ENCODE measurements at regions not wholly inside any gene's neighbourhood (a gene's known extent, or its start where the extent isn't known, plus 50 kb on each side); places are given as distances from the start of the nearest gene placed in this dataset.
"Not testable (repeated sequence)": the region's sequence is repeated elsewhere in the genome, so short reads cannot be mapped to it uniquely, and the experiment has no call there.

DNA sequence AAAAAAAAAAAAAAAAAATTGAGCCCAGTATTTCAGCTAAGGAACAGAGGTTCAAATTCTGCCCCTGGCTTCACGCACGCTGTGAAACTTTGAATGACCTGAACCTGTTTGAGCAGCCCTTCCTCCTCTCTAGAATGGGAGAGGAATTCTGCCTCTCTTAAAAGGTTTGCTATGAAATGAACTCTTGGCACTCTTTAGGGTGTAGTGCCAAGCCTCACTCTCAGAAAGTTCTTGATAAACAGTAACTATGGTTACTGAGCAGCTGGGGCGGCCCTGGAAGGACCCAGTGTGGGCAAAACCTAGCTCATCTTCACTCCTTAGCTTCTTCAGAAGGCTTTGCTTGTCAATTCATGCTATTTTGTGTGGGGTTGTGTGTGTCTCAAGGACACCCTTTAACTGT is 73.7 kb downstream of the GEMIN8 start:
- DNase-seq: peak; percentile 0

DNA sequence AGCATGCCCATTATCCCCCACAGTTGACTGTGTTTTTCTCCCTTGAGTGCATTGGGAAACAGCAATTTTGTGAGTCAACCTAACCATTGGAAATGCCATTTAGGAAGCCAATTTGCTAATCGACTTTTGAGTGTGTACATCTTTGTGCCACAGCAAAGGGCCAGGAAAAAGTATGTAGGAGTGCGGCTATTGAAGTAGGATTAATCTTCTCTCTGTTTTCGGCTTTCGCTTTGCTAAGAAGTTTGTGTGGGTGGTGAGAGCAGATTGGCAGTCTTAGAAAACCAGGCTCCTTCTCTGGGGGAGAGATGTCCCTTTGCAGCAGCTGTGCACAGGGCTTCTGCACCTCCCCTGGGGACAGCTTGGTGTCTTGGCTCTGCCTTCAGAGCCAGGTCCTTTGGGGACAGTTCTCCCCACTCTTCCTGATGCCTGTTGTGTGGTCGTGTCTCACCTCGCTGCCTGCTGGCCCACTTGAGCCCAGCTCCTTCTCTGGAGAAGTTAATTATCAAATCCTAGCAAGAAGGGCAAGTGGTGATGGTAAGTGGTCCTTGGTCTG is 74.5 kb downstream of the GEMIN8 start:
- peak; percentile 27 for DNase-seq

DNA sequence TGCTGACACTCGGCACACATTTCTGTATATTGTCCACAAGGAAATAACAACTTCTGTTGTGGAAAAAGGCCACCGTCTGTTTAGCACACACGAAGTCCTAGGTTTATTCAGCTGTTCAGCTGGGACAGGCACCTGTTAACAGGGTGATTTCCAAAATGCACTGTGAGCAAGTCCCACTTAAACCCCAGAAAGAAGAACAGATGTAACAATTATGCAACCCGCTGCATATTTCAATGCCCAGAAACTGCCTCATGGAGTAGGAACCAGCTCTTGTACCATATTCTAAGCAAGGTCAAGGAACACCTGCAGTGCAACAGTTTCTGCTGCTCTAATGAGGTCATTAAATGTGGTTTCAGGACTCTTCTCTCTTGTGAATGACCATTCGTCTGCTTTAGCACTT is 77.1 kb downstream of the GEMIN8 start:
- no peak for DNase-seq

DNA sequence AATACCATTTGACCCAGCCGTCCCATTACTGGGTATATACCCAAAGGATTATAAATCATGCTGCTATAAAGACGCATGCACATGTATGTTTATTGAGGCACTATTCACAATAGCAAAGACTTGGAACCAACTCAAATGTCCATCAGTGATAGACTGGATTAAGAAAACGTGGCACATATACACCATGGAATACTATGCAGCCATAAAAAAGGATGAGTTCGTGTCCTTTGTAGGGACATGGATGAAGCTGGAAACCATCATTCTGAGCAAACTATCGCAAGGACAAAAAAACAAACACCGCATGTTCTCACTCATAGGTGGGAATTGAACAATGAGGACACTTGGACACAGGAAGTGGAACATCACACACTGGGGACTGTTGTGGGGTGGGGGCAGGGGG is 83.5 kb downstream of the GEMIN8 start:
- not testable (repeated sequence) for DNase-seq

DNA sequence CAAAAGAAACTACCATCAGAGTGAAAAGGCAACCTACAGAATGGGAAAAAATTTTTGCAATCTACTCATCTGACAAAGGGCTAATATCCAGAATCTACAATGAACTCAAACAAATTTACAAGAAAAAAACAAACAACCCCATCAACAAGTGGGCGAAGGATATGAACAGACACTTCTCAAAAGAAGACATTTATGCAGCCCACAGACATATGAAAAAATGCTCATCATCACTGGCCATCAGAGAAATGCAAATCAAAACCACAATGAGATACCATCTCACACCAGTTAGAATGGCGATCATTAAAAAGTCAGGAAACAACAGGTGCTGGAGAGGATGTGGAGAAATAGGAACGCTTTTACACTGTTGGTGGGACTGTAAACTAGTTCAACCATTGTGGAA is 83.9 kb downstream of the GEMIN8 start:
- DNase-seq: not testable (repeated sequence)

DNA sequence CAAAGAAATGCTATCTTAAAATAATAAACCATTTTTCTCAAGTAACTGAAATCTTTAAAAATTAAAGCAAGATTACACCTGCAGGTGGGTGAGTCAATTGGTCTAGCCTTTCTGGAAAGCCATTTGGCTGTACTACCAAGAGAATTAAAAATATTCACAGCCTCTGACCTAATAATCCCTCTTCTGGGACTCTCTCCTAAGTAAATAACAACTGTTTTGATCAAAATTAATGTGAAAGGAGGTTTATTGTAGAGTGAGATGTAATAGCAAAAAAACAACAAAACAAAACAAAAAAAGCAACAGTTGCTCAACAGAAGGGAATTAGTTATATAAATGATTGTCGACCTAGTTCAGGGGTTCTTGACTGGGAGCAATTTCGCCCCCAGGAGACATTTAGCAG is 89.0 kb downstream of the GEMIN8 start:
- DNase-seq: no peak

DNA sequence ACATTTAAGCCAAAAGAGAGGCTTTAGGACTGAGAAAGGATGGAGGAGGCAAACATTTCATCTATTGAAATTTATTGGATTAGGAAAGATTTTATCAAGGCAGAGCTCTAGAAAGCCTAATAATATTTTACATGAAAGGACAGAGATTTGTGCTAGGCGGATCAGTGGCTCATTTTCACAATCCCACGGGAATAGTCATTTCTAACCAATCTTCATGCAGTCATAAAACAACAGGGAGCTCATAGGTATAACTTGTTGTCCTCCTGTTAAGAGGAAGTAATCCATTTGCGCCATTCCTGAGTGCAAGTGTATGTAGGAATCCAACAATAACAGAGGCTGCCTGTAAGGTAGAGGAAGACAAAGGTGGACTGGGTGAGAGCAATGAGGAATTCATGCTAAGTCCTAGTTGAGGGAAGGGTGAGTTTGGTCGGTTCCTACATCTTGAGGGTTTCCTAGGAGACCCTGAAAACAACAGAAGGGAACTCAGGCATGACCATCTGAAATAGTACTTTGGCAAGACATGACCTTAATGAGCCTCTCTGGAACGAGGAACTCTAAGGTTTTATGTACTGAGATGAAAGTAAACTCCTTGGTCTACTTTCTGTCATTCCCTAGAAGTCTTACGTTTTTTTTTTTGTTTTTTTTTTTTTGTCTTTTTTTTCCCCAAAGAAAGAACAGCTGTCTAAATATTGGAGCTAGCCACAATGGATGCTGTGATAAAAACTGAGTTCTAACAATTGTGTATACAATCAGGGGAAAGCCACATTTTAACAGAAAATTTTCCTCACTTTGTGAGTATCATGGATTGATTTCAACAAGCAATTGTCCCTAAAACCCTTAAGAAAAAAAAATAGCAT is 89.7 kb downstream of the GEMIN8 start:
- DNase-seq: peak; percentile 53

DNA sequence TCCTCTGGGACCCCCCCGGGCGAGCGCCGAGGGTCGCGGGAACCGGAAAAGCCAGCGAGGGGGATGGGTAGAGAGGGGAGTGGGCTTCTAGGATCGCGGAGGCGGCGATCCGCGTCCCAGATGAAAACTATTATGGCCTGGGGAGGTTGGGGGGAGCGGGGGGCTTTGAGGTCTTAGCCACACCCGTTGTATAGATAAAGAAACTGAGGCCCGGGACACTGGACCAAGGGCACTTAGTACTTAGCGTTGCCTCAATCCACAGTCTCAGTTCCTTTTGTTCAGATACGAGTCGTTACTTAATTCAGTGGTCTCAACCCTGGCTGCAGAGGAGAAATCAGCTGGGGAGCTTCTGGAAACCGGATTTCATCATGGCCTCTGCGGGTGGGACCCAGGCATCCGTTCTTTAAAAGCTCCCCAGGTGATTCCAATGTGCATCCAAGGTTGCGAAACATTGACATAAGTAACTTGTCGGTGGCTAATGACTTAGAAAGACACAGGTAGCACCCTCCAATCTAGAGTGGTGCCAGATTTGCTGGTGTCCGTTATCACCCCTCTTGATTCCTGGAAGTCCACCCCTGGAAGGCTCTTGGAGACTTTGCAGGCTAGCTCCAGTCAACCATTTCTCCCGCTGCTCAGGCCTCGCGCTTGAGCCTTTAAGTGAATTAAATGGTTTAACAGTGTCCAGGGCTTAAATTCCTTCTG is 90.7 kb downstream of the GEMIN8 start:
- peak; percentile 7 for DNase-seq

DNA sequence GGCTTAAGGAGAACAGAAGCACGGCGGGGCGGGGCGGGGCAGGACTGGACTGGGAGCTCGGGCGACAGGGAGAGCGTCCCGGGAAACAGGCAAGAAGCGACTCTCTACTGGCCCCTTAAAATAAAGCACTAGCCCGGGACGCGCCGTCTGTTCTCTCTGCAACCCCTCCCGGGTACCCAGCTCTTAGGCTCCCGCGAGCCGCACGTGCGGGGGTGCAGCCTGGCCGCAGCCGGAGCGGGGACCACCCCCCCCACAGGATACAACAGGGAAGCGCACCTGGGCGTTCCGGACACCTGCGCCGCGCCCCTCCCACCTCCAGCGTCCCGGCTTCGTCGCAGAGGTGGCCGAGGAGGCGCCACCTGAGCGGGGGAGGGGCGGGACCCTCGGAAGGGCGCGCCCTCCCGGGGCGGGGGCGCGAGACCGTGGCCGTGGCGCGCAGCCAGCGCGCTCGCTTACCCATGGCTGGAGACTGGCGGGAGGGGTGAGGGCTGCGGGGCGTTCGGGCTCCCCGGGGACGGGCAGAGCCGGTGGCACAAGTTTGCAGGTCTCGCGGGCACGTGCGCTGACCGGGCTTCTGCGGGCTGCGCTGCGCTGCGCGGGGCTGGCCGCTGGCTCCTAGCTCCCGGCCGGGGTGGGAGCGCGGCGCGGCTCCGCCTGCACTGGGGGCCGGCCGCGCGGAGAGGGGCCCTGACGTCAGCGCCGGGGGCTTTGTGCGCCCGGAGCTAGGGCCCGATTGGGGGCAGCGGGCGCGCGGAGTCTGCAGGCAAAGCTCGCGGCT is 91.5 kb downstream of the GEMIN8 start:
- DNase-seq: peak; percentile 4

DNA sequence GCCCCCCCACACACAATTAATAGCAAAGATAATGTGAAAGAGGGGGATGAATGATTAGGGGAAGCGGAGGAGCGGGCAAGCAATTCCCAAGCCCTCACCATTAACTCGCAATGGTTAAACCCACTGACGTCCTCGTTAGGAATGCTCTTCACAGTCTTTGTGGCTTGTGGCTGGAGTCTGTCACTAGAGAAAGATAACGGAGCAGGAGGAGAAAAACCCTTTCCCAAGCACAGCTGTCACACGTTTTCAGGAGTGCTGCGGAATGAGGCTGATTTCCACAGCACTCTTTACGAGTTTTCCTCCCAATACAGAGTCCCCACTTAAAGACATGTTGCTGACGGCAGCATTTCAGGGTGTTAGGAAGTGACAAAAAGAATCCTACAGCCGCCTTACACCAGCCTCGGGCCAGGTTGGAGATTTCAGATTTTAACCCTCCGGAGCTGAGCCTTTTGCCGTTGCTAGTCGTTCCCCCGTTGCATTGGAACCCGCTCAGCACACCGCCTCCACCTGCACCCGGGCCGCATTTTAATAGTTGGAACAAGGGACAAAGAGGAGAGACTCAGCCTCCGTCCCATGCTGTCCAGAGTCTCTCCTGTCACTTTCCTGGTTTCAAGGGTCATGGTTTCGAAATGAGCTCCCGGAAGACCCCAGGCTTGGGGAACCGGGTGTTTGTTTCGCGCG is 92.2 kb downstream of the GEMIN8 start:
- no peak for DNase-seq

DNA sequence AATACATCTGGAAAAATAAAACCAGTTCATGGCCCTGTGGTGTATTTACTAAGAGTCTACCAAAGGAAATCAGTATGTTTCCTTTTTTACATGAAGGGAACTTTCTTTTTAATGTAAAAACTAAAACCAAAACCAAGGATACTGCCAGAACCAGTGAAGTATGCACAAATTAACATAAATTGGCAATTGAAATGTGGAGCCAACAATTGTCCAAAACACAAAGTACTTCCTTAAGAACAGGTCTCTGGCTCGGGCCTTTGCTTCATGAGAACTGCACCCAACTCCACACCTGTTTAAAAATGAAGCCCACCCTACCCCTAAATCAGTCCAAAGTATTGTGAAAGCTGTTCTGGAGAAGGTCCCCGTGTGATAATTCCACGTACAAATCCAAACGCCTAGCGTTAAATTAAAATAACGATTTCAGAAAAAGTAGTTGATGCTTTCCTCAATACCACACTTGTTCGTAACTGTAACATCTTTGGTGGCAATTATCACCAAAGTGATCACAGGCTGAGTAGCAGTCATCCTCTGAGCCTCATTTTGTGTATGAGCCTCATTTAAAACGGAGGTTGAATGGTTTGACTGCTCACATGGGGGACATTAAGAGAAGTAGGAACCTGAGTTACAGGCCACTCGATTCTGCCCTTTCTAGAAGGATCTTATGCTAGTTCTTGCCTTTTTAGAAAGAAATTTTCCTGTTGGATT is 93.0 kb downstream of the GEMIN8 start:
- no peak for DNase-seq

DNA sequence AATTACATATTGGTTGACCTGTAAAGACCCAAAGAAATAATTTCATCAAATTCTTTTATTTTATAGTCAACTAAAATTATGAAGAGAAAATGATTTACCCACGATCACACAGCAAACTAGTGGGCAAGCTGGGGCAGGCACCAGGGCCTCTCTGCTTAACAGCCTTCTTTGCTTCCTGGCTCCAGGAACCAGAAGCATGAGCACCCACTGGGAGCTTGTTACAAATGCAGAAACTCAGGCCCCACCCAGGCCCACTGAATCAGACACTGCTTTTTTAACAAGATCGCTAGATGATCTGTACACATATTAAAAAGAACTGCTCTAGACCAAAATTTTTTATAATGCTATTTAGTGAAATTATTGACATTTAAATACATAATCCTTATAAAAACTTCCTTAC is 95.0 kb downstream of the GEMIN8 start:
- DNase-seq: no peak

DNA sequence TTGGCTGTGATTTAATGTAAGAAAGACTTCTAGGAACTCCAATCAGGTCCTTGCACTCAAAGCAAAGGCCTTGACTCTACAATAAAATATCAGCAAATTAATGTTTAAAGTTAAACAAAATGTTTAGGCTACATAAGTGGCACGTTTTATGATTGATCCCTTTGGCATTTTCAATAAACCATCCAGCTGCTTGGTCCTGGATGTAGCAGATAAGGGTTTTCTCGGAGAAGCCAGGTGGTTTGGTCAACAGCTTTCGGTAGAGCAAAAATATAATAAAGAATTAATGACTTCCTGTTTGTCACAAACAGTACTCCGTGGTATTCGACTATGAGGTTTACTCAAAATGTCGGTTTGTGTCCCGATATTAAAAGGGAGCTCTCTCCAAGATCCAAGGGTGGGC is 95.8 kb downstream of the GEMIN8 start:
- no peak for DNase-seq

DNA sequence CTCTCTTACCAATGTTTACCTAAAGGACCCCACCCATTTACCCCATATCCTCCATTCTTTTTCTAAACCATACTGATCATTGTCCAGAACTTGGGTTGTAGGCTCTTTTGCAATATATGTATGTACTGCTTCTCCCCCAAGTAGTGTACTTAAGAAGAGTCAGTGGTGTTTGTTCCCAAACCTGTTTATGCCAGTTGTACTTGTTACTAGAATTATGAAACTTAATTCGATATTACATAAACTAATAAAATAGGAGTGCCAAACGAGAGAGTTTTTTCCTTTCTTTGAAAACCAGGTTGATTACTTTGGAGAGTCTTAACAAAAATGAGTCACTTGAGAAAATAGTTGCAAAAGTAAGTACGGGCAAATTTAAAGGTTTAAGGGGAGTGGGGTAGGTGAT is 96.3 kb downstream of the GEMIN8 start:
- no peak for DNase-seq

DNA sequence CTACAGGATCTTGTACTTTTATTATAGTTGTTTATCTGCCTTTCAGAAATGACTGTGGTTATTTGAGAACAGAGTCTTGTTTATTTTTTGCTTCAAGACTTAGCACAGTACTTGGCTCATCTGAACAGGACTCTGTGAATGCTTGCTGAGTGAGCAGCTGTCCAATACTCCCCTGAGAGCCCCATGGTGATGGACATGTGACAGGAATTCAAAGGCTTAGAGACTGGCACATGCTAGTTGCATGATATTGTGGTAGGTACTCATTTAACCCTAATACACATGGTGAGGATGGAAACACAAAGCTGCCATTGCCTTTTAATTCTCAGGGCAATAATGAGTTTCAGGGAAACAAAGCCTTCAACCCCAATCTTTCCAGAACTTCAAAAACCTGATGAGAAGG is 97.3 kb downstream of the GEMIN8 start:
- DNase-seq: no peak

DNA sequence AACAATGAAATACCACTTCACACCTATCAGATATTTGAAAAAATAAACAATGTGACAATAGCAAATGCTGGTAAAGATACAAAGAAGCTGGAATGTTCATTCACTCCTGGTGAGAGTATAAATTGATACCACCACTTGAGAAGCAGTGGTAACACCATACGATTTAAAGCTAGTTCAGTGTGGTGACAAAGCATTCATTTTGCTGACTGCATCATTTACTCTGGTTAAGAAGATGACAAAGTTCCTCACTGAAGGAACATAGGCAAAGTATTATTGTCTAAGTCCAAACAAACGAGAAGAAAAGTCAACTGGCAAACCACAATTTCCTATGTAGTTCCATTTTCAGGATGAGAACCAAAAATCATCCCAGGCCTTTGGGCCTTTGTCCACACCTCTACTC is 102.5 kb downstream of the GEMIN8 start:
- DNase-seq: no peak

DNA sequence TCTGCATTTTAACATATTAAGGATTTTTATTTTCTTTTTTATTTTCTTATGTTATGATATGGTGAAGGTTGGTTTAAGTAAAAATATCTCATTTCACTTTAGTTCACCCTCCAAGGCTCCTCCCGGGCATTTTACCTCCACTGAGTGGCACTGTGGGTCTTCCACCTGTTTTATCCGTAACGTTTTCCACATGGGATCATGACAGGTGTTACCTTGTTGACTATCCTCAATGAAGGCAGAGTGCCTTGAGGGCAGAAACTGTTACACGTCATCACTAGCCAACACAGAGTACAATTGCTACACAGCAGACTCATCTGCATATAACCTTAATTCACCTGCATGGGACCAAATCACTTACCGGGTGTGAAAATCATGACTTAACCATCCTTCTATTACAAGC is 105.8 kb downstream of the GEMIN8 start:
- DNase-seq: no peak

DNA sequence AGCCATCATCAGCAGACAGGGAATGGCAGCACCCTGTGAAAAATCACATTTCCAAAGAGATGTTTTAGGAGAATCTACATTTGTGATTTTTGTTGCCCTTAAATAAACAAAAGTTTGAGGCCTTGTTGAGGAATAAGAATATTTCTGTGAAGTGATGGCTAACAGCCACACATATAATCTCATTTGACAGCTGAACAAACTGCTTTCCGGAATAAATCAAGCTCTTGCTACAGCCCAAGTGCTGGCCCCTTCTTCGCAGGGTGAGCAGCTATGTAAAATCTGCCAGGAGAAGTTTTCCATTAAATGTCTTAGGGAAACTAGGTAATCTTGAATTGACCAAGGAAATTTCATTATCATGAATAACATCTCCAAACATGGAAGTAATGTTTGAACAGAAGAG is 106.4 kb upstream of the GPM6B start:
- no peak for DNase-seq

DNA sequence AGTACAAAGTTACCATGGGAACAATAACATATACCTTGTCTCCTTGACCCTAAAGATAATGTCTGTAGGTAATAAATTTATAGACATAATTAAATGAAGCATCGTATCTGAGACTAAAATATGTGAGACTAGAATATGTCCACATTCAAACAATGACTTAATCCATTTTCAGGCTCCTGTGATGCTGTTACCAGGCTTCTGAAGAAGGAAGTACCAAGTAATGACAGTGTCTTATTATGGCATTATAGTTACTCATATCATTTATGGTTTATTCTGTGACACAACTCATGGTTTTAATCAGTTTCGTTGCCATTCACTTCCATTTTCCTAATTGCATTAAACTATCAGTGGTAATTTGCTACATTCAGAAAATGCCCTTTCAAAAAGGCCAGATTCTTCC is 100.6 kb upstream of the GPM6B start:
- DNase-seq: no peak

DNA sequence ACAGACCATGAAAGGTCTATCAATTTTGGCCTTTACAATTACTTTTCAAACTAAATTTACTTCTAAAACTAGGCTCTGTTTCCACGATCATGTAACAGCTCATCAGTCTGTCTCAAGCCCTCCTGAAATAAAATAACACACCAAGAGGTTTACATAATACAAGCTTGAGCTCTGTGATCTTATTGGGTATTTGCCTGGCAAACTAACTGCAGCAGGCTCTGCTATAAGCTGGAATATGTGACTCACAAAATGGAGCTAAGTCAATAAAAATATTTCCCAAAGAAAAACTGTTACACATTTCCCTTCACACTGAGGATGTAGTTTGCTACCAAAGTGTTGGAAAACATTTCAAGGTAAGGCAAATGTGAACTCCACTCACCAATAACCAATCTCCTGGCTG is 94.7 kb upstream of the GPM6B start:
- DNase-seq: no peak

DNA sequence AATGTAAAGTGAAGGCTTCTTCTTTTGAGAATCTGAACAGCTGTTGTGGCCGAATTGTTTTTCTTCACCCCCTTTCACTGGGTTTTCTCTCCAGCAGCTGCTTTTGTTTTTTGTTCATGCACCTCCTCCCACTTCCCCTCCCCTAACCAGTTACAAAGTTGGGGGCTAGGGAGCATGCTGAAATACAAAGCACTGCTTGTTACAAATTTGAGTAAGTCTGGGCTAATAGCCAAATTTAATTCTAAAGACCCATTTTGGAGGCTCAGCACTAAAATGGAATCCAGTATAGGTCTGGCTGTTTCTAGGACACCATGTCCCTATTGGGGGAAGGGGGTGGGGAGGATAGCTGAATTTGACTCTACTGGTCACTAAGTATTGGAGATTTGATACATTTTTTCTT is 89.2 kb upstream of the GPM6B start:
- no peak for DNase-seq

DNA sequence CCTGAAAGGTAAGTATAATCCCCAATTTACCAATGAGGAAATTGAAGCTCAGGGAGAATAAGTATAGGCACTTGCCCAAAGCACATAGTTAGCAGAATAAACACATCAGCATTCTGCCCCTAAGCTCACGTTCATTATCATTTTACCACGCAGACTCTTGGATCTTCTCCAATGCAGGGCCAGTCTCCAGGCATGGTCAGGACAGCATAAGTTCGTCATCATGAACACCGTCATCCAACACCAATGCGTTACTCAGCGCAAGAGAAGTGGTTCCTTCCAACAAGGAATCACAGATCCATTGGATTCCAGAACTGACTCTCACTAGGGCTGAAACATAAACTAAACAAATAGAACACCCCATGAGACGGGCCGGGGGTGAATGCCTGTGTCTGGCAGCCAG is 86.5 kb upstream of the GPM6B start:
- DNase-seq: no peak

Data from DMS79 (cell line).